HG03095 (cell line): ENCODE measurements at regions not wholly inside any gene's neighbourhood (a gene's known extent, or its start where the extent isn't known, plus 50 kb on each side); places are given as distances from the start of the nearest gene placed in this dataset.
"Not testable (repeated sequence)": the region's sequence is repeated elsewhere in the genome, so short reads cannot be mapped to it uniquely, and the experiment has no call there.

Experiments used
- ATAC-seq: cut with Tn5 transposase; IDR thresholded peaks from one replicate; pipeline ENCODE4 v1.9.1; 2021; ENCODE audit warnings: moderate library complexity; ENCODE audit not compliant: unreplicated experiment

DNA sequence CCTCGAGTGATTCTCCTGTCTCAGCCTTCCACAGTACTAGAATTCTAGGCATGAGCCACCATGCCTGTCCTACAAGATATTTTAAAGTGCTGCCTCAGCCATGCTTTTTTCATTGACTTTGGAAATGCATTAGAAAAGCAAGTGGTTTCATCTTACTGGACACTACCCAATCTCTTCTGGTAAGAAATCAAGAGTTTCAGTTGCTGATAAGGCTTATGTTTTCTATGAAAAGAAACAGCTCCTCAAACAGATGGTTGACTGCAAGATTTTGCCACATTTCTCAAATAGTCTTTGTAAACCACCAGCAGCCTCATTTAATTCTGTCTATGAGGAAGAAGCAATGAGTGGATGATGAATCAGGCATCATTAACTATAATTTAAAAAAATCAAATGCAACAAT is 264.5 kb upstream of the LRP1B start:
- ATAC-seq = no peak

- no peak for ATAC-seq
Measured at GRCh38 chr2:142380372-142380771, 249.6 kb upstream of the LRP1B start.

- ATAC-seq = not testable (repeated sequence)
Measured at GRCh38 chr2:142362069-142362468, 231.3 kb upstream of the LRP1B start.

DNA sequence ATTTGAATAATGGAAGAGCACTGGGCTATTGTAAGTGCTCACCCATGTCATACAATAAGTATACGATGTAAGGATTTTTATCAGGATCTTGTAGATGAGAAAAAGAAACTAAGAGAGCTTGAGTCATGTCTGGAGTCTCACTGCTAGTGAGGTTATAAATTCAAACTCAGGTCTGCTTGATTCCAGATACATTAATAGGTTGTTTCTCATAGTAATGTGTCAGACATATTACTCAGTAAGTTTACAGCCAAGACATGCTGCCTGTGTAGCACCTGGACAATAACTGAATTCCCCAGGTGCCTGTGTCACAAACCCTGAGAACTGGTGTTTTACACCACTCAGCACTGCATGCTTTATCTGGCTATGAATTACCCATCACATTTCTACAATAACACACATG is 216.9 kb upstream of the LRP1B start:
- no peak for ATAC-seq

- ATAC-seq = no peak
Measured at GRCh38 chr2:142339261-142339660, 208.4 kb upstream of the LRP1B start.

DNA sequence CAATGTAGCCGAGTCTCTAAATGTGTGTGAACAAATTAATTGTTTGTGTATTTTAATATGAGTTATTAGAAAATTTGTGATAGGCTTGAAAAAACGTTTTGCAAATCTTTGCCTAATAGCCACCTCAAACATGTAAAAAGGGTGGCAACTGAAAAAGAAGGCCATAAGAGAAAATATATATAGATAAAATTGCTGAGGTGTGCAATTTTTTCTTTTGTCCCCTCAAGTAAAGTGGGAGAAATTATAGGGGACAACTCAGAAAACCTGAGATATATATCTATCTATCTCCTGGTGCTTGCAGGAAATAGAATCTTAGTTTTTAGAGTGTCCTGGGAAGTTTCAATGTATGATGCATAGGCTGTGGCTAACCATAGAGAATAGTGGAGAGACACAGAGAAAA is 201.4 kb upstream of the LRP1B start:
- no peak for ATAC-seq

- ATAC-seq = no peak
Measured at GRCh38 chr2:142330458-142330857, 199.6 kb upstream of the LRP1B start.

DNA sequence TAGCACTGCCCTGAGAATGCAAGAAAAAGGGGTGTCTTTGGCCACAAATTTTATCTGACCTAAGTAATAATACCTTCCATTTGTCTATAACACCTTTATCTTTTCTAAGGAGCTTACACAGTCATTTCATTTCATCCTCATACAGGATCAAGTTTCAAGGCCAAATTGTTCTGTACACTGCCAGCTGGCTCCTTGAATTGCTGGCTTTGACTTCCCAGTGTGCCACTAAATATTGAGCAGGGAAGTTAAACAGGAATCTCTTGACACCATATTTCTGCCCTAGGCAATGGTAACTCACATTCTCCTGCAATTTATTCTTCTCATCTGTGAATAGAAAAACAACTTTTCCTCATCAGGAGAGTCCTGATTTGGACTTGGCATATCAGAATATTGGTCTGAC is 195.1 kb upstream of the LRP1B start:
- no peak for ATAC-seq

- no peak for ATAC-seq
Measured at GRCh38 chr2:142323206-142323605, 192.4 kb upstream of the LRP1B start.

DNA sequence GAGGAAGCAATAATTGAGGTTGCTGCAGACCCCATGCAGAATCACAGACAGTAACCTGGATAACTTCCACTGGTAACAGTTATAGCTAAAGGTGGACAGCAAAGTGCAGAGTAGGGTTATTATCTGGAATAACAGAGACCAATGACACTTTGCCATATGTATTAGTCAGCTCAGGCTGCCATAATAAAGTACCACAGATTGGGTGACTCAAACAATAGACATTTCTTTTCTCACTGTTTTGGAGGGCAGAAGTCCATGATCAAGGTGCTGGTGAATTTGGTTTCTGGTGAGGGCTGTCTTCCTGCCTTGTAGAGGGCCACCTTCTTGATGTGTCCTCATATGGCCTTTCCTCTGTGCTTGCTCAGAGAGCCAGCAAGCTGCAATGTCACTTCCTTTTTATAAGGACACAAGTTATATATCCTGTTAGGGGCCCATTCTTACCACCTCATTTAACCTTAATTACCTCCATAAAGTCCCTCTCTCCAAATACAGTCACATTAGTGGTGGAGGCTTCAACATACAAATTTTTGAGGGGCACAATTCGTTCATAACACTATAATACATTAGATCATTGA is 191.0 kb upstream of the LRP1B start:
- ATAC-seq = no peak

DNA sequence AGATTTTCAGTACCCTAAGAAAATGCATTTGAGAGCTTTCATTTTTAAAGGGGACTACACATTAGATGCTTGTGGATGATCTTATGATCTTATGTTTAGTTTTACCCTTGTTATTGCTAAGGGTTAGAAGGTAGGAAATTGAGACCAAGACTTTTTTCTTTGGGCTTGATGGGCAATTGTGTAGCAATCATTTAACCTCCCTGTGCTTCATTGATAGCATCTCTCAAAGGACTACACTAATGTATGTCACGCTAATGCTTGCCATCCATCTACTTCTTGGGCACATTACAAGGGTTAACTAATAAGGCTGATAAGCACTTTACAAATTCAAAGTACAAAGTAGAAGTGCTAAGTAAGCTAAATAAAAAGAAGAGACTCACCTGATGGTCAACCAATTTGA is 189.3 kb upstream of the LRP1B start:
- no peak for ATAC-seq

GRCh38 chr2:142316049-142316448 is 185.2 kb upstream of the LRP1B start:
- no peak for ATAC-seq

- no peak for ATAC-seq
Measured at GRCh38 chr2:142315346-142315745, 184.5 kb upstream of the LRP1B start.

DNA sequence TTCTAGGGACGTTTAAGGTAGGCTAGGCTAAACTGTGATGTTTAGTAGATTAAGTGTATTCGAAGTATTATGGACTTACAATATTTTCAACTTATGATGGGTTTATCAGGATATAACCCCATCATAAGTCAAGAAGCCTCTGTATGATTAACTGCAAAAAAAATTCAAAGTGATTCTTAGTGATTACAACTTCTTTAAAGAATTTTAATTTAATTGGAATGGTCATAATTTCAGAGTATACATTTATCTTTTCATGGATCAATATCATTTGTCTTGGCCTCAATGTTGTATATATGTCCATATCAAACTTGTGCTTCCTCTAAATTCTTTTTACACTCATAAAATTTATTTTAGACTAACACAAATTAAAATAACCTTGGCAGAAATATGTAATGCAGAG is 183.3 kb upstream of the LRP1B start:
- ATAC-seq = no peak

DNA sequence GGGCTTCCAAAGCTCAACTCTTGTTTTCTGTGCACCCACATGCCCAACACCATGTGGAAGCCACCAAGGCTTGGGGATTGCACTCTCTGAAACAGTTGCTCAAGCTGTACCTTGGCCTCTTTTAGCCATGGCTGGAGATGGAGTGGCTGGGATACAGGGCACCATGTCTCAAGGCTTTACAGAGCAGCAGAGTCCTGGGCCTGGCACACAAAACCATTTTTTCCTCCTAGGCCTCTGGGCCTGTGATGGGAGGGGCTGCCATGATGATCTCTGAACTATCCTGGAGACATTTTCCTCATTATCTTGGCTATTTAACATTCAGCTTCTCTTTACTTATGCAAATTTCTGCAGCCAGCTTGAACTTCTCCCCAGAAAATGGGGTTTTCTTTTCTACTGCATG is 179.7 kb upstream of the LRP1B start:
- ATAC-seq = no peak

DNA sequence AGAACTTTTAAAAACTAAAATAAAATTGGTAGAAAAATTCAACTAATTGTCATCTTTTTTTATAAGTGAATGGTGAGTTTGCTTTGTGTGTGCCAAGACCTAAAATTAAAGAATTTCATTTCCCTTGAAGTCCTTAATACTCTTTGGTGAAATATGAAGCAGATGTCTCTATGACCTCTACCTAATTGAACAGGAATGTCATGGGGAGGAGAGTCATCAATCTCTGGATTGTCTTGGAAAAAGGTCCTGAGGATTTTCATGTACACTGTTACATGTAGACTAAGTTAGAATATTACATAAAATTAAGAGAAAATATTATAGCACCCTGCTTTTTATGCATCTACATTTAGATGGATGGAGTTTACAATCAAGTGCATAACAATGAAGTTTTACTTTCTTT is 177.9 kb upstream of the LRP1B start:
- ATAC-seq = no peak

DNA sequence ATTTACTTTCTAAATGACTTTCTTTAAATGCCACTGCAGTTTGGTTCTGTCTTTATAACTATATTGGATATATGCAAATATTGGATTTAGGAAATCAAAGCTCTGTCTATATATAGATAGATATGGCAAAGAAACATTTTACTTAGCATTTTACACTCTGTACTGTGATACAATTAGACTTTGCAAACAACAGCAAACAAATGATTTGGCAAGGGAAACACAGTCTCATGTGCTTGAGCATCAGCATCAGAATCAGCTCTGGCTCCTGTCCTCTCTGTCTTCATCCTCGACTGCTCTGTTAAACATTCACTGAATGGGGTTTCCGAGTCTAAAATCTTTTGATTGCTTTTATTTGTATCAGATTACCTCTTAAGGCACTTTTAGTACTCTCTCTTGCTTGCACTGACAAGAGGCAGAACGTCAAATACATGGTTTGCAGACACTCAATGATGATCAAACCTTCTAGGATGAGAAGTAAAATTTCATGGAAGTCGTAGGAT is 176.8 kb upstream of the LRP1B start:
- no peak for ATAC-seq

GRCh38 chr2:142307086-142307485 is 176.3 kb upstream of the LRP1B start:
- no peak for ATAC-seq

DNA sequence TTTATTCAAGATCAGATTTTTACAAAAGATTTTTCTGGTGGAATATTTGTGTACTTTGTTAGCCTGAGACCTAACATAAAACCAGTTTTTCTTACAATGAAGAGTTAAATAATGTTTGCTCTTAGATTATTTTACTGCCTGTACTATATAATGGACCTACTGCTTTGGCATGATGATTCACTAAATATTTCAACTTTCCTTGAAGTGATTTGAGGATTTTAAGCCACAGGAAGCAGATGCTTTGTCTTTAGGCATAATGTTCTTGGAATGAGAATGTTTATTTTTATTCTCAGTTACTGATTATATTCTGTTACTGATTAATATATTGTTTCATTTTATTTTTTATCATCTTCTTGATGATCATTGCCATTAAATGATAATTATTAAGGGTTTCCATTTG is 175.3 kb upstream of the LRP1B start:
- ATAC-seq = no peak

DNA sequence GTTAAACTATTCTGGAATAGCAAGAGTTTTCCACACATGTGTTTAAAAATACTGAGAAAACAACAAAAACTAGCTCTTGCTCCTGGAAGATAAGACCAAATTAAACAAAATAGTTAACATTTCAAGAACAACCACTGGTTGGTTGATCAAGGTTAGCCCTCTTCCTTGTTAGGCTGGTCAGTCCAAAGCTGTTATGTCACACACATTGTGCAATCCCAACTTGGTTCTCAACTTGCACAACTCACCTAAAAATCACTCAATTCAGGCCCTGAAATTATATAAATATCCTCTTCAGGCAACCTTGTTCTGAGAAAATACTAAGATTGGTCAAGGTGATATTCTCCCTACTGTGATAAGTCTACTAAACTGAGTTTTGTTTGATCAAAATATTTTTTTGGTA is 169.7 kb upstream of the LRP1B start:
- ATAC-seq = no peak

DNA sequence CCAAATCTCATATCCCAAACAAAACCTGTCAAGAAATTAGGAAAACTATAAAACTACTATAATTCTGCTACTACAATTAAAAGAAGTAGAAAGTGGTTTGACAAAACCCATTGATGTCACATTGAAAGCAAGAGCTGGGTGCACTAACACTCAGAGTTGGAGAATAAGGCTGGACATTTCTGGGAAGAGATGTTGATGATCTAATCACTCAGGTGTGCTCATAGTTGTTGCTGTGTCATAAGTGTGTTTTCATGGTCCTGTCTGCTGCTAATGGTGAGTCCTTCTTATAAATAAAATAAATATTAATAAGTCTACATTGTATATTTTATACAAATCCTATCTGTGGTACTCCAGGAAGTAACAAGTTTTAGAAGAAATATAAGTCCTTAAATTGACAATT is 168.2 kb upstream of the LRP1B start:
- no peak for ATAC-seq

DNA sequence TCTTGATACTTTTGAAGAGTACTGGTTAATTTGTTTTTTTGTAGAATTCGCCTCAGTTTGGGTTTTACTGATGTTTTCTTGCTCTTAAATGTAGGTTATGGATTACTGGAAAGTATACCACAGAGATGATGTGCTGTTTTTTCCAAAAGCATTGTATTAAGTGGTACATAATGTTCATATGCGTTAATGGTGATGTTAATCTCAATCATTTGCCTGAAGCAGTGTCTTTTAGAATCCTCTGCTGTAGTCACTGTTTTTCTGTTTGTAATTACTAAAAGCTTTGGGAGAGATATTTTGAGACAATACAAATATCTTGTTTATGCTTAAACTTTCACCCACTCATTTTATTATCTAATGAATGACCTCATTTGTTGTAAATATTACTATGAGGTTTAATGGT is 163.4 kb upstream of the LRP1B start:
- ATAC-seq = no peak

DNA sequence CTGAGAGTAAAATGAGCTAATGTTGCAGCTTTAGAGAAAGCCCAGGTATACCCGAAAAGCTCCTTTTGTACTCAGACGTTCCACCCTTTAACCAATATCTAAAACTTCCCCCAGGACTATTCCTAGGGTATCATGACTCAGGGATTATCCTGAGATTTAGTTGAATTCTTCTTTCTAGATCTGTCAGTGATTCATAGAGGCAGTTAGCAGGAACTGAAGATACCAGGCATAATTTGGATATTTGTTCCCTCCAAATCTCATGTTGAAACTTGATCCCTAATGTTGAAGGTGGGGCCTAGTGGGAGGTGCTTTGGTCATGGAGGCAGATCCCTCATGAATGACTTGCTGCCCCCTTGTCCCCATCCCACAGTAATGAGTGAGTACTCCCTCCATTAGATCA is 161.2 kb upstream of the LRP1B start:
- no peak for ATAC-seq

DNA sequence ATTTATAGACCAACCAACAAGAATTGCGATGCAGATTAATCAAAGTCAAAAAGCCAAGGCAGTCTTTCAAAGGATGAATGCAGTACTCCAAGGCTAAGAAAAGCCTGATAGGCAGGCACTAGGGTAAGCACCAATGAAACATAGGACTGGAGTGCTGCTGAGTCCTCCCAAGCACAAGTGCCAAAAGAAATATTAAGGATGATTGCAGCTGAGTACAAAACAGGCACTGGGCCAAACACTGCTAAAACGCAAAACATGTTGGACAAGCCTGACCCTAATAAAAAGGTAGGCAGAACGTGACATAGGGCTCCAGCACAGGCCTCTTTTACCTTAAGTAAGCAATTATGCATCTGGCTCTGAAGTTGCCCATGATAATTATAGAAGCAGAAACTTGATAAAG is 160.1 kb upstream of the LRP1B start:
- ATAC-seq = no peak
